Suppressor macrophage treated with lipopolysaccharide for 4 hours (primary cell): ENCODE measurements at regions not wholly inside any gene's neighbourhood (a gene's known extent, or its start where the extent isn't known, plus 50 kb on each side); places are given as distances from the start of the nearest gene placed in this dataset.
"Not testable (repeated sequence)": the region's sequence is repeated elsewhere in the genome, so short reads cannot be mapped to it uniquely, and the experiment has no call there.

Experiments used
- DNase-seq: peaks from one replicate; pipeline ENCODE4 v3.0.0-alpha.2; 2020

- DNase-seq: no peak
Measured at GRCh38 chr16:80116711-80117110, 424.1 kb upstream of the DYNLRB2 start.

- no peak for DNase-seq
Measured at GRCh38 chr16:80114699-80115098, 426.1 kb upstream of the DYNLRB2 start.

- no peak for DNase-seq
Measured at GRCh38 chr16:80113873-80114574, 426.8 kb upstream of the DYNLRB2 start.

DNA sequence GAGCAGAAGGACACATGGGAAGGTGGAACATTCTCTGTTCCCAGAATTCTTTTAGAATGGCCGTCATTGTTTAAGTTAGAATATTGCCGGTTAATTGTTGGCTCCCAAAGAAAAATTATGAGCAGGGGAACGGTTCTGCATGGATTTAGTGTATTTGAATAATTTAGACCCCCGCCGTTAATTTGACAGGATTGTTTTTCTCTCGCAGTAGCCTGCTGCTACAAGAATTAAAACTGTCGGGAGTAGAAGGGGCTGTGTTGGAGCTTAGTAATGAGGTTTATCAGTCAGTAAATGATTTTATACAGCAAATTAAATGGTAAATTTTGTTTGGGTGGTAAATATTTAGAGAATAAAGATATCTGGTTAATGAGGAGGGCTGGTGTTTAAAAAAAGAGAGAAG, 431.2 kb upstream of the DYNLRB2 start:
- DNase-seq: no peak

- no peak for DNase-seq
Measured at GRCh38 chr16:80107900-80108299, 432.9 kb upstream of the DYNLRB2 start.

DNA sequence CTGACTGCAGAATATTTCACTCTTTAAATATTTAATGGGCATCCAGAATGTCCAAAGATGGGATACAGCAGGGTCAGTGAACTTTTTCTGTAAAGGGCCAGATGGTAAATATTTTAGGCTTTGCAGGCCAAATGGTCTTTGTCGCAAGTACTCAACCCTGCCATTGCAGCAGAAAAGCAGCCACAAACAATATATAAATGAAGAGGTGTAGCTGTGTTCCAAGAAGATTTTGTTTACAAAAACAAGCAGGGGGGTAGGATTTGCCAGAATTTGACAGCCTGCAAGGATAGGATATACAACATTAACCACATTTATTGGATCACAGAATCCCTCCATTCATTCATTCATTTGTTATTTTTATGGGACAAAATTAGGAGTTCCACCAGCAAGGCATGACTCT, 435.0 kb upstream of the DYNLRB2 start:
- no peak for DNase-seq

DNA sequence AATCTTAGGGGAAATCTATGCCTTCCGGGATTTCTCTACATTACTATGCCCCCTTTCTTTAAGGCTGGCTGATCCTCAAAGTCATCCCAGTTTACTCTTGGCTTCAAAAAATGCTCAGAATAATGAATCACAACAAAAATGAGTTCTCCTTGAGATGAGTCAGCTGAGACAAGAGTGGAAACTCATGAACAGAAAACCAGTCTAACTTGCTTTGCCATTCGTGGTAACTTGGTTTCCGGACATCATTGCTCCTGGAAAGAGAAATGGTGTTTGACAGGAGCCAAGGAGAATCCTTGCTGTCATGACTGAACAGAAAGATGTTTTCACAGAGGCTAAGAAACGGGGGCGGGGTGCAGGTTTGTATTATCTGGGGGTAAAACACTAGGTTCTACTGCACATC, 435.6 kb upstream of the DYNLRB2 start:
- no peak for DNase-seq

GRCh38 chr16:80104401-80104800, 436.4 kb upstream of the DYNLRB2 start:
- no peak for DNase-seq

- DNase-seq: no peak
Measured at GRCh38 chr16:80103463-80103862, 437.3 kb upstream of the DYNLRB2 start.

DNA sequence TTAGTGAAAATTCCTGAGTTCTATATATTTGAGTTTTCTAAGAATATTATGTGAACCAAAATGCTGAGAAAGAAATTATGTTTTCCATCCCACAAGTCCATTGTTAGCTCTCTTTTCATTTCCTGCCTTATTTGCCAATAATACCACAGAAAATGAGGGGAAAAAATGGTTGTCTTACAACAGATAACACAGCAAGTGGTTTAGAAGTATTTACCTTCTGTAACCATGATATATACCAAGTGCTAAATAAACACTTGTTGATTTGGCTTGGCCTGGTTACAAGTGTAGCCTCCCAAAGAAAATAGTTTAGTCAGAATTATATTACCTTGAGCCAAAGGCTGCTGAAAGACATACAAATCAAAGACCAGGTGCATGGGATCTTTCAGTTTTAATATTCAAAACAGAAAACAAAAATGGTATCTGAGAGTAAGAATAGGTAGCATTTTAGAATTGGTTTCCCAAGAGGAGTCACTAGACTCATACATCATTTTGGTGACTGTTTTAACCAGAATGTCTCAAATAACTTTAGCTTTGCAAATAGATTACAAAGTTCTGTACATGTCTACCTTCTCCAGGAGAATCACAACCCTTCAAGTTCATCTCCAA, 439.8 kb upstream of the DYNLRB2 start:
- no peak for DNase-seq

- no peak for DNase-seq
Measured at GRCh38 chr16:80100186-80100585, 440.6 kb upstream of the DYNLRB2 start.

DNA sequence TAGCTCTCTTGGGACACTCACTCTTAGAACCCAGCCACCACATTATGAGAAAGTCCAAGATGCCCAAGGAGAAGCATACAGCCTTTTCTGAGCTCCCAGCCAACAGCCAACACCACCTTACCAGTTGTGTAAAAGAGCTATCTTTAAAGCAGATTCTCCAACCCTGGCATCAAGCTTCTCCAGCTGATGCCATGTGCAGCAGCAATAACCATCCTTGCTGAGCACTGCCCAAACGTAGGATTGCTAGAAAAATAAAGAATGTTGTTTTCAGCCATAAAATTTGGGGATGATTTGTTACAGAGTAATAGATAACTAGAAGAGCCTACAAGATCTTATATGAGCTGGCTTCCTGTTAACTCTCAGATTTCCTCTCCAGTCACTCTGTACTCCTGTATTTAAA, 443.7 kb upstream of the DYNLRB2 start:
- no peak for DNase-seq

GRCh38 chr16:80092681-80093080, 448.1 kb upstream of the DYNLRB2 start:
- no peak for DNase-seq

GRCh38 chr16:80091453-80091852, 449.3 kb upstream of the DYNLRB2 start:
- DNase-seq: not testable (repeated sequence)

DNA sequence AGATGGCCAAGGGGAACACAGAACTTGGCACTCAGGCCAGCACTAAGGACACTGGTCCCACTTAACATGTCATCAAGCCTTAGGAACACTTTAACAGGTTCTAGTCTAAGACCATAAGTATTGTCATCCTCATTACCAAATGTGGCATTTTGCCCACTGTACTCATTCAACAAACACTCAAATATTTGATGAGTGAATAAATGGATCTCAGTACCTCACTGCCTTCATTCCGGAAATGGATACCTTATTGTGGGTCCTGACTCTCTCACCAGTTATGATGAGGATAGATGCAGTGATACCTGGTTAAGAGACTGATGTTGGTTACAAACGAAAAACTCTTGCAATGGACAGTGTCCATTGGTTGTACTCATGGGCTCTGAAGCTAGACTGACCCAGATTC, 455.2 kb upstream of the DYNLRB2 start:
- no peak for DNase-seq

- DNase-seq: peak; percentile 31
Measured at GRCh38 chr16:80084614-80085013, 456.2 kb upstream of the DYNLRB2 start.

DNA sequence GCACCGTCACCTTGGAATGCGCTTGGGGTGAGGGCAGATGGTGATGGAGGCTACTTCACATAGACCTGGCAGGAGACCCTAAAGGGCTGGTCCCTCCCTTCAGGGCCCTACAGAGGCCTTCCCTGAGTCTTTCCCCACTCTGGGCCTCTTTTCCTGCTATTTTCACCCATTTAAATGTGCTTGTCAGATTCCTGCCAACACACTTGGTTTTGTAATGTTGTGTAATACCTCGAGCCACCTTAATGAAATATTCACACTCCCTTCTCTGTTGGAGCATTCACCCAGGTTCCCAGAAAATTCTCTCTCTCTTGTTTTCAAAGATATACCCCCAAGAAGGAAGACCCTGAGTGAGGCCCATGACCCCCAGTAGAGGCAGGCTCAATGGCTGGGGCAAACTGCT, 456.6 kb upstream of the DYNLRB2 start:
- DNase-seq: no peak

GRCh38 chr16:80082906-80083305, 457.9 kb upstream of the DYNLRB2 start:
- DNase-seq: no peak

- no peak for DNase-seq
Measured at GRCh38 chr16:80081846-80082245, 458.9 kb upstream of the DYNLRB2 start.

GRCh38 chr16:80080287-80080851, 460.4 kb upstream of the DYNLRB2 start:
- DNase-seq: no peak

DNA sequence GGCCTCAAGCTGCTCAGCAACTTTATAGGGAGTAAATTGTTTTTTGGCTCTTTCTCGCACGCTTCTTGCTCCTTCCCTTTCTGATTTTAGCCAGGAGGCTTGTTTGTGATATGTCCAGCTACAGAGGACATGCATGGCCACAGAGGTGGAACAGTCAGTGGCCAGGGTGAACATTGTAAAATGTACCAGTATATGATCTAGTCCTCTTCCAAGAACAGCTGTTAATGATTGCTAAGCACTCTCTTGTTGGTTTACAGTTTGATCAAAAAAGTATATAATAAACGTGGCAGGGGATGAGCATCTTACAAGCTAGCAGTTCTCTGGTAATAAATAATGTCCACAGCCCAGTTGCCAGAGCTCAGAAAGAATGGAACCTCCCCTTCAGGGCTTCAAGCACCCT, 461.7 kb upstream of the DYNLRB2 start:
- DNase-seq: no peak

DNA sequence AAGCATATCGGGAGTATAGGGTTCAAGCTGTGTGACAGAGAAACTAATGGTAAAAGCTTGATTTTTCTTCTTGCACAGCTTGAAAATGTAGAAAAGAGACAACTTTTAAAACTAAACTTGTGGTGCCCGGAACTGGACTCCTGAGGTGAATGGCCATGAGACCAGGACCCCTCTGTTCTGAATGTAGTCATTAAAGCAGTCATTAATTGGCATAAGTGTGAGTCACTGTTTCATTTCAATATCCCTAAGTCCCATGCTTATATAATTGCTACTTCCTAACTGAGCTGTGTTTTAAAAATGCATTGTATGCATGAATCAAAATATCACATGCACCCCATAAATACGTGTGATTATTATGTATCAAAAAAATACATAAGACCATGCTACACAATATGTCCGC, 463.1 kb upstream of the DYNLRB2 start:
- DNase-seq: no peak

GRCh38 chr16:80074329-80074728, 466.5 kb upstream of the DYNLRB2 start:
- DNase-seq: no peak

GRCh38 chr16:80071964-80072456, 468.8 kb upstream of the DYNLRB2 start:
- DNase-seq: no peak
